AG09309 (cell line): ENCODE measurements at regions not wholly inside any gene's neighbourhood (a gene's known extent, or its start where the extent isn't known, plus 50 kb on each side); places are given as distances from the start of the nearest gene placed in this dataset.
"Not testable (repeated sequence)": the region's sequence is repeated elsewhere in the genome, so short reads cannot be mapped to it uniquely, and the experiment has no call there.

Experiments
- DNase-seq: peaks from one replicate; pipeline ENCODE4 v3.0.0-alpha.2; 2010; ENCODE audit warnings: low read depth
- H3K4me3 ChIP-seq: 2 replicates; pipeline ENCODE4 v1.5.1; 2011; ENCODE audit warnings: mild to moderate bottlenecking, low read depth, low read length, moderate library complexity; ENCODE audit not compliant: control insufficient read depth
- TF ChIP-seq, protein P1 (sequence below): IDR thresholded peaks from 2 replicates; pipeline ENCODE4 v1.5.1; 2011; ENCODE audit warnings: mild to moderate bottlenecking, low read depth, low read length, inconsistent platforms; ENCODE audit not compliant: insufficient read depth, control insufficient read depth; ENCODE audit errors: missing control alignments

GRCh38 chr1:101175886-101176285 lies 60.9 kb upstream of the S1PR1 start:
- TF ChIP-seq, protein P1, sequence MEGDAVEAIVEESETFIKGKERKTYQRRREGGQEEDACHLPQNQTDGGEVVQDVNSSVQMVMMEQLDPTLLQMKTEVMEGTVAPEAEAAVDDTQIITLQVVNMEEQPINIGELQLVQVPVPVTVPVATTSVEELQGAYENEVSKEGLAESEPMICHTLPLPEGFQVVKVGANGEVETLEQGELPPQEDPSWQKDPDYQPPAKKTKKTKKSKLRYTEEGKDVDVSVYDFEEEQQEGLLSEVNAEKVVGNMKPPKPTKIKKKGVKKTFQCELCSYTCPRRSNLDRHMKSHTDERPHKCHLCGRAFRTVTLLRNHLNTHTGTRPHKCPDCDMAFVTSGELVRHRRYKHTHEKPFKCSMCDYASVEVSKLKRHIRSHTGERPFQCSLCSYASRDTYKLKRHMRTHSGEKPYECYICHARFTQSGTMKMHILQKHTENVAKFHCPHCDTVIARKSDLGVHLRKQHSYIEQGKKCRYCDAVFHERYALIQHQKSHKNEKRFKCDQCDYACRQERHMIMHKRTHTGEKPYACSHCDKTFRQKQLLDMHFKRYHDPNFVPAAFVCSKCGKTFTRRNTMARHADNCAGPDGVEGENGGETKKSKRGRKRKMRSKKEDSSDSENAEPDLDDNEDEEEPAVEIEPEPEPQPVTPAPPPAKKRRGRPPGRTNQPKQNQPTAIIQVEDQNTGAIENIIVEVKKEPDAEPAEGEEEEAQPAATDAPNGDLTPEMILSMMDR, result no peak
- no peak for DNase-seq
- no peak overlapping the region for H3K4me3 ChIP-seq

DNA sequence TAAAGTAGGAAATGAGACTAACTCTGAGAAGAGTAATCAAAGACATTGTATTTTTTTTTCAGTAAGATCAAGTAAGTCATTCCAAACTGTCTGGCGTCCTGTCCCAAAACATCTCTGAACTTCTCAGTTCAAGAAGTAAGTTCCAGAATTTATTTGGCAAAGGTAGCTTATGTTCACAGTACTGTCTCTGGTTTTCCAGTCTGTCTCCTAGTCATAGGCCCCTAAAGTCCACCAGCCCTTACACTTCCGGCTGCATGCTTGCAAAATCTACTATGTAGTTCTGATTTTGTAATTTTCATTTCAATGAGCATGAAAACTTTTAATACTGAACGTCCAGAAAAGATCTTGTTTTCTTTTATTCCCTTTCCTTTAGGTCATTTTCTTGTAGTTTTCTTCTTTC lies 61.4 kb upstream of the S1PR1 start:
- DNase-seq, result no peak
- no peak overlapping the region for H3K4me3 ChIP-seq
- TF ChIP-seq, protein P1, result no peak

DNA sequence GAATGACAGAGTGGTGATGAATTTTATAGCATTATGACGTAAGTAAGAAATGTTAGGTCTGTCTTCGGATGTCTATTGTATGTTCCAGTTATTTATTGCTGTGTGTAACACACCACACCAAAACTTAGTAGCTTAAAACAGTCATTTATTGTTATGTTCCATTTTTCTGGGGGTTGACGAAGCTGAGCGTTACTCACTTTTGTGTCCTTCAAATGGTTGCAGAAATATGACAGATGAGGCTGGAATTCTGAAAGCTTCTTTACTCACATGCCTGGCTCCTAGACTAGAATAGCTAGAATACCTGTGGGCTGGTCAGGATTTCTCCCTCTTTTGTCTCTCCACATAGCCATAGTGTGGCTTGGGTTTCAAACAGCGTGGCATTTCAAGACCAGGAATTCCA lies 62.1 kb upstream of the S1PR1 start:
- peak; percentile 59 for DNase-seq
- TF ChIP-seq, protein P1, result no peak
- H3K4me3 ChIP-seq, result no peak overlapping the region

DNA sequence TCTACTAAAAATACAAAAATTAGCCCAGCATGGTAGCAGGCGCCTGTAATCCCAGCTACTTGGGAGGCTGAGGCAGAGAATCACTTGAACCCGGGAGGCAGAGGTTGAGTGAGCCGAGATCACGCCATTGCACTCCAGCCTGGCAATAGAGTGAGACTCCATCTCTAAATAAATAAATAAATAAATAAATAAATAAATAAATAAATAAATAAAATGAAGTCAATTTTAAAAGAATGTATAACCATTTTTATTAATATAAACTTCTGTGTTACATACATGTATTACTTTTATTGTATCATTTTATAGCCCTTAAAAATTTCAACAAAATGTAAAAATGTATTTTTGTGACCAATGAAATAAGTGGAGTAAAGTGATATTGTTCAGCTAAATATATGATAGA lies 62.5 kb upstream of the S1PR1 start:
- not testable (repeated sequence) for DNase-seq

DNA sequence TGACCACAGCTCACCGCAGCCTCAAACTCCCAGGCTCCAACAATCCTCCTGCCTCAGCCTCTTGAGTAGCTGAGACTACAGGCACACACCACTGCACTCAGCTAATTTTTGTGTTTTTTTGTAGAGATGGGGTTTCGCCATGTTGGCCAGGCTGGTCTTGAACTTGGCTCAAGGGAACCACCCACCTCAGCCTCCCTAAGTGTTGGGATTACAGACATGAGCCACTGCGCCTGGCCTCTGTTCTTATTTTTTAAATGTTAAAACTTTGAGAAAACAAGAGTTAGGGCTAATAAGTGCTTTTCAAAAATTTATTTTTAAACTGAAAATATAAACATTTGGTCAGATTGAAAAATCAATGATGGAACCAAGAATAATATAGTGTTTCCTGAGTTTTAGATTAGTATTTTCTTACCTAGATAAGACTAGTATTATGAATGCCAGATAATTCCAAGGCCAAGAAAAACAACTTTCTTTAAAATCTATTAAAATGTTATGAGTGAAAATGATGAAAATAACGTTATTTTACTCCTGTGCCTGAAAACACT lies 66.2 kb upstream of the S1PR1 start:
- H3K4me3 ChIP-seq, result no peak overlapping the region
- DNase-seq, result no peak
- TF ChIP-seq, protein P1, result no peak

More for the DNA sequence above, 62.5 kb upstream of the S1PR1 start:
- H3K4me3 ChIP-seq, result not testable (repeated sequence)

DNA sequence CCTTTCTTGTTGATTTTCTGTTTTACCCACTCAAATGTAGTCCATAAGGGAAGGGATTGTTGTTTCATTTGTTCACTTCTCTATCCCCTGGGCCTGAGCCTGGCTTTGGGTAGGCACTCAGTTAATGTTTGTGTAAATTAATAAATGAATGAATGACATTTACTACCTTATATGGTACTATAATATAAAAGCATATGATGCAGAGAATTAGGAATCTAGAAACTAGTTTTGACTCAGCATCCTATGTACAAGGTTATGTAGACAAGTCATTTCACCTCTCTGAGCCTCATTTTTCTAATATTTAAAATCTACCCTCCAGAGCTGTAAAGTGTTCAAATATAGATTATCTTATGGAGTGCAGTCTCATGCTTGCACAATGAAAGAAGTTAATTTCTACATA lies 68.9 kb upstream of the S1PR1 start:
- H3K4me3 ChIP-seq, result no peak overlapping the region
- DNase-seq, result no peak
- TF ChIP-seq, protein P1, result no peak

DNA sequence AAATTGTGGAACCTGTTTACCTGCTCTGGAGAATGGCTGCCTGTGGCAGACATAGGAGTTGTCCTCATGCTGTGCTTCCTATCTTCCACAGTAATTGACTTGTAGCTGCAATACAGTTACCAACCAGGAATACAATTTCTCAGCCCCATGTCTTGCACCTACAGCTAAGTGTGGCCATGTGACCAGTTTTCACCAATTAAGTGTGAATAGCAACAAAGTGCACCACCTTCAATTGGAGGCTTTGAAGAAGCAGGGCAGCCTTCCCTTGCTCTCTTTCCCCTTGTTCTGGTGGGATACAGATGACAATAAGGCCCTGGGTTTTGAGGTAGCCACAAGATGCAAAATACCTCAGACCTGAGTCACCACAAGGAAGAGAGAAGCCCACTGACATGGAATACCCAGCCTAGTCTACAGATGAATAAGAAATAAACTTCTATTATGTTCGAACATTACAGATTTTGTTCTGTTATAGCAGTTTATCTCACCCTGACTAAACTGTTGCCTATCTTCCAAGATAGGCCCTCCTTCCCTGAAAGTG lies 70.2 kb upstream of the S1PR1 start:
- DNase-seq, result no peak
- H3K4me3 ChIP-seq, result no peak overlapping the region
- TF ChIP-seq, protein P1, result no peak
